ENCODE measurements at regions not wholly inside any gene's neighbourhood (a gene's known extent, or its start where the extent isn't known, plus 50 kb on each side); places are given as distances from the start of the nearest gene placed in this dataset.

DNA sequence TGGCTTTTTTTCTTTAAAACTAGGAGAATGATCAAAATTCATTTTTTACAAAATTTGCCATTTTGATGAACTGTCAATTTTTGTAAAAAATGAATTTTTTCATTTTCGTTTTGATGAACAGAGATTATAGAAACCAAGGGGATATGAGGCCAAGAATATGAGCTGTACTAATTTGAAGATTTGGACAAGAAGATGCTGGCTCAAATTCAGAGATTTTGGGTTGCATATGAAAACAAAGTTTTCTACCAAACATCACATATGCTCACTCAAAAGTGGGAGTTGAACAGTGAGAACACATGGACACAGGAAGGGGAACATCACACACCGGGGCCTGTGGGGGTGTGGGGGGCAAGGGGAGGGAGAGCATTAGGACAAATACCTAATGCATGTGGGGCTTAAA is 230.7 kb downstream of the SNAPC1 start:
- DNase-seq (no peak), ATAC-seq (no peak)
- H3K36me3 Mint-ChIP-seq: no peaks in the 10 kb centered on the region
- Histone ChIP-seq H3K27ac (ENCODE audit: low read length) (no peak overlapping the region), H3K27me3 (ENCODE audit: control insufficient read depth, insufficient read depth, low read length) (no peaks in the 10 kb centered on the region), H3K4me1 (ENCODE audit: control insufficient read depth, insufficient read depth, low read length) (no peaks in the 10 kb centered on the region), H3K4me3 (ENCODE audit: low read length) (no peak overlapping the region), H3K9me3 (ENCODE audit: control insufficient read depth, insufficient read depth, low read length) (no peaks in the 10 kb centered on the region), H3K36me3 (ENCODE audit: control insufficient read depth, insufficient read depth, low read length) (no peaks in the 10 kb centered on the region)
- no peak overlapping the region for H3K27ac Mint-ChIP-seq
- H3K4me3 Mint-ChIP-seq: no peak overlapping the region
- intact Hi-C loops (cut with micrococcal nuclease): no loop called here
- 65% methylated on average over 2 of the region's 2 CpGs for WGBS (ENCODE audit: insufficient coverage)
- no peaks in the 10 kb centered on the region for H3K4me1 Mint-ChIP-seq
- H3K27me3 Mint-ChIP-seq (ENCODE audit: low read depth in 2 of 2): peaks cover 8 to 21% of the 10 kb centered on the region in 2 donors
- TF ChIP-seq, protein P1, sequence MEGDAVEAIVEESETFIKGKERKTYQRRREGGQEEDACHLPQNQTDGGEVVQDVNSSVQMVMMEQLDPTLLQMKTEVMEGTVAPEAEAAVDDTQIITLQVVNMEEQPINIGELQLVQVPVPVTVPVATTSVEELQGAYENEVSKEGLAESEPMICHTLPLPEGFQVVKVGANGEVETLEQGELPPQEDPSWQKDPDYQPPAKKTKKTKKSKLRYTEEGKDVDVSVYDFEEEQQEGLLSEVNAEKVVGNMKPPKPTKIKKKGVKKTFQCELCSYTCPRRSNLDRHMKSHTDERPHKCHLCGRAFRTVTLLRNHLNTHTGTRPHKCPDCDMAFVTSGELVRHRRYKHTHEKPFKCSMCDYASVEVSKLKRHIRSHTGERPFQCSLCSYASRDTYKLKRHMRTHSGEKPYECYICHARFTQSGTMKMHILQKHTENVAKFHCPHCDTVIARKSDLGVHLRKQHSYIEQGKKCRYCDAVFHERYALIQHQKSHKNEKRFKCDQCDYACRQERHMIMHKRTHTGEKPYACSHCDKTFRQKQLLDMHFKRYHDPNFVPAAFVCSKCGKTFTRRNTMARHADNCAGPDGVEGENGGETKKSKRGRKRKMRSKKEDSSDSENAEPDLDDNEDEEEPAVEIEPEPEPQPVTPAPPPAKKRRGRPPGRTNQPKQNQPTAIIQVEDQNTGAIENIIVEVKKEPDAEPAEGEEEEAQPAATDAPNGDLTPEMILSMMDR (IDR thresholded peaks at IDR 0.05): no peak
- H3K9me3 Mint-ChIP-seq: no peaks in the 10 kb centered on the region

DNA sequence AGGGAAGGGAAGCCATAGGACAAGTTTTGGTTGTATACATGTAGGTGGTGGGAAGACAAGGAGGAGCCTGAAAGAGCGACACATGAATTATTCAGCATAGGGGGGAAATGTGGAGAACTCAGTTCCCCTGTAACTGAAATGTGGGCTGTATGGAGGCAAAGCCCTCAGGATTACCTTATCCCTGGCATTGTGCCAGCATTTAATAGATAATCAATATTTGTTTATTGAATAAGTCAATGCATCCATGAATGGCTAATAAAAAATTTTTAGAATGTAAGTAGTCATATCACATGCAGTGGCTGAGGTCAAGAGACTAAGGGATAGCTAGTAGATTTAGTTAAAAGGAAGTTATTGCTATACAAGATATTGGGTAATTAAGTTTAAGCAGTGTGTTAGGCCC is 232.4 kb downstream of the SNAPC1 start:
- Mint-ChIP-seq H3K9me3 (no peaks in the 10 kb centered on the region), H3K4me1 (no peaks in the 10 kb centered on the region), H3K4me3 (no peak overlapping the region), H3K36me3 (no peaks in the 10 kb centered on the region), H3K27me3 (ENCODE audit: low read depth in 2 of 2) (peaks cover 10 to 21% of the 10 kb centered on the region in 2 donors), H3K27ac (no peak overlapping the region)
- Histone ChIP-seq H3K36me3 (ENCODE audit: control insufficient read depth, insufficient read depth, low read length) (no peaks in the 10 kb centered on the region), H3K9me3 (ENCODE audit: control insufficient read depth, insufficient read depth, low read length) (no peaks in the 10 kb centered on the region), H3K27ac (ENCODE audit: low read length) (no peak overlapping the region), H3K27me3 (ENCODE audit: control insufficient read depth, insufficient read depth, low read length) (no peaks in the 10 kb centered on the region), H3K4me3 (ENCODE audit: low read length) (no peak overlapping the region), H3K4me1 (ENCODE audit: control insufficient read depth, insufficient read depth, low read length) (no peaks in the 10 kb centered on the region)
- TF ChIP-seq, protein P1 (IDR thresholded peaks at IDR 0.05): no peak
- WGBS (ENCODE audit: insufficient coverage): 95% methylated on average over 1 of the region's 1 CpG
- ATAC-seq (no peak), DNase-seq (no peak)
- intact Hi-C loops (cut with micrococcal nuclease): no loop called here

DNA sequence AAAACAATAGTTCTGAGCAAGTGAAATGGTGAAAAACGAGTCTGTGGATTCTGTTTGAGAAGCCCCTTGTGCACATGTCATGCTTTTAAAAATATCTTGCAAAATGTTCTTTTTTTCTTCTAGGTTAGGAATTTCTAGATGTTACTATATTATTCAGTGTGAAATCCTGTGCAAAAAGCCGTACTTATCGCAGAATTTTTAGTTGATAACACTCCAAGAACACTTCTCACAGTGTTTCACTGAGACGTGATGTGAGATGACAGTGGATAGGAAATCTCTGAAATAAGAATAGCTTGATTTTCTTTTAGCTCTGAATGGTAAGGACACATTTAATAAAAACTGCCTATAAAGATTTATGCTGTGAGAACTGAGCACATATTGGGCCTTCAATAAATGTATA is 234.5 kb downstream of the SNAPC1 start:
- Histone ChIP-seq H3K27me3 (ENCODE audit: control insufficient read depth, insufficient read depth, low read length) (no peaks in the 10 kb centered on the region), H3K9me3 (ENCODE audit: control insufficient read depth, insufficient read depth, low read length) (no peaks in the 10 kb centered on the region), H3K36me3 (ENCODE audit: control insufficient read depth, insufficient read depth, low read length) (no peaks in the 10 kb centered on the region), H3K27ac (ENCODE audit: low read length) (no peak overlapping the region), H3K4me3 (ENCODE audit: low read length) (no peak overlapping the region), H3K4me1 (ENCODE audit: control insufficient read depth, insufficient read depth, low read length) (no peaks in the 10 kb centered on the region)
- no peaks in the 10 kb centered on the region for H3K4me1 Mint-ChIP-seq
- ATAC-seq (no peak), DNase-seq (no peak)
- no peak overlapping the region for H3K4me3 Mint-ChIP-seq
- H3K27me3 Mint-ChIP-seq (ENCODE audit: low read depth in 2 of 2): peaks cover 22 to 33% of the 10 kb centered on the region in 2 donors
- TF ChIP-seq, protein P1 (IDR thresholded peaks at IDR 0.05): no peak
- no peaks in the 10 kb centered on the region for H3K36me3 Mint-ChIP-seq
- WGBS (ENCODE audit: insufficient coverage): no CpG with 5 or more reads among the region's 4 CpGs
- intact Hi-C loops (cut with micrococcal nuclease): no loop called here
- H3K9me3 Mint-ChIP-seq: no peaks in the 10 kb centered on the region
- H3K27ac Mint-ChIP-seq: no peak overlapping the region

DNA sequence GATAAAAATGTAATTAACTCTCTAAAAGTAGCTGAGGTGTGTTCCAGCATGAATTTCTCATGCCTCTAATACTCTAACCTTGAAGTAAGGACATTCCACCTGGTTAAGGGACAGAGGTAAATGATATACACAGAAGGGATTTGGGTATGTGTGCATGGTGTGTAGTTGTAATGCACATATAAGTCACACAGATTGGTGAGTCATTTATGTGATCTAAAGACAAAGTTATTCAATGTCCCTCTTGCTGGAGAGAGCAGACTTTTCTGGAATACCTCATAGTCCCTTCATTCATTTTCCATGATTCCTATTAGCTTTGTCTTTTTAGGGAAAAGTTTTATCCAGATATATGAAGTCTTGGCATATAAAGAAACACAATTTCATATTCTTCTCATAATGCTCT is 234.9 kb downstream of the SNAPC1 start:
- Histone ChIP-seq H3K9me3 (ENCODE audit: control insufficient read depth, insufficient read depth, low read length) (no peaks in the 10 kb centered on the region), H3K4me1 (ENCODE audit: control insufficient read depth, insufficient read depth, low read length) (no peaks in the 10 kb centered on the region), H3K4me3 (ENCODE audit: low read length) (no peak overlapping the region), H3K36me3 (ENCODE audit: control insufficient read depth, insufficient read depth, low read length) (no peaks in the 10 kb centered on the region), H3K27ac (ENCODE audit: low read length) (no peak overlapping the region), H3K27me3 (ENCODE audit: control insufficient read depth, insufficient read depth, low read length) (no peaks in the 10 kb centered on the region)
- Mint-ChIP-seq H3K27me3 (ENCODE audit: low read depth in 2 of 2) (peaks cover 21 to 33% of the 10 kb centered on the region in 2 donors), H3K36me3 (no peaks in the 10 kb centered on the region), H3K4me1 (no peaks in the 10 kb centered on the region), H3K27ac (no peak overlapping the region), H3K4me3 (no peak overlapping the region), H3K9me3 (no peaks in the 10 kb centered on the region)
- TF ChIP-seq, protein P1 (IDR thresholded peaks at IDR 0.05): no peak
- ATAC-seq (no peak), DNase-seq (no peak)
- intact Hi-C loops (cut with micrococcal nuclease): no loop called here

Measured in natural killer cell (primary cell).